GM12801 (cell line): ENCODE measurements at regions not wholly inside any gene's neighbourhood (a gene's known extent, or its start where the extent isn't known, plus 50 kb on each side); places are given as distances from the start of the nearest gene placed in this dataset.

Experiments used
- TF ChIP-seq, protein P1 (sequence below): IDR thresholded peaks from one replicate; pipeline ENCODE4 v1.5.1; 2011; ENCODE audit warnings: control low read depth; ENCODE audit not compliant: insufficient read length; ENCODE audit errors: extremely low read depth

DNA sequence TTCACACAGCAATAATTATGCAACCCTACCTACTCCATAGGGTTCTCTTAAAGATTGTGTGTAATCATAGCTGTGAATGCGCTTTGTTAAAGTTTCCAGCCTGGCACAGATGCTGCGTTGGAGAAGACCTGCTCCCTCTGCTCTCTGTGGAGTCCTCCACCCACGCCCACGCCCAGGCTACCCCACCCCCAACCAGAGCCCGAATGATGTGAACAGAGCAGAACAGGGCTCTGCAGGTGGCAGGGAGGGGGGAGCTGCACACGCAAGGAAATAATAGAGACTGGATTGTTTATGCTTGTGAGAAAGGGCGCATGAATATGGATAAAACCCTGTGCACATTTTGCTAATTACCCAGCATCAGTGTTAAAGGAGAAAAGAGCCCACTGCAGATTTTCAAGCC lies 447.5 kb downstream of the BCL11A start:
- TF ChIP-seq, protein P1, sequence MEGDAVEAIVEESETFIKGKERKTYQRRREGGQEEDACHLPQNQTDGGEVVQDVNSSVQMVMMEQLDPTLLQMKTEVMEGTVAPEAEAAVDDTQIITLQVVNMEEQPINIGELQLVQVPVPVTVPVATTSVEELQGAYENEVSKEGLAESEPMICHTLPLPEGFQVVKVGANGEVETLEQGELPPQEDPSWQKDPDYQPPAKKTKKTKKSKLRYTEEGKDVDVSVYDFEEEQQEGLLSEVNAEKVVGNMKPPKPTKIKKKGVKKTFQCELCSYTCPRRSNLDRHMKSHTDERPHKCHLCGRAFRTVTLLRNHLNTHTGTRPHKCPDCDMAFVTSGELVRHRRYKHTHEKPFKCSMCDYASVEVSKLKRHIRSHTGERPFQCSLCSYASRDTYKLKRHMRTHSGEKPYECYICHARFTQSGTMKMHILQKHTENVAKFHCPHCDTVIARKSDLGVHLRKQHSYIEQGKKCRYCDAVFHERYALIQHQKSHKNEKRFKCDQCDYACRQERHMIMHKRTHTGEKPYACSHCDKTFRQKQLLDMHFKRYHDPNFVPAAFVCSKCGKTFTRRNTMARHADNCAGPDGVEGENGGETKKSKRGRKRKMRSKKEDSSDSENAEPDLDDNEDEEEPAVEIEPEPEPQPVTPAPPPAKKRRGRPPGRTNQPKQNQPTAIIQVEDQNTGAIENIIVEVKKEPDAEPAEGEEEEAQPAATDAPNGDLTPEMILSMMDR = no peak

DNA sequence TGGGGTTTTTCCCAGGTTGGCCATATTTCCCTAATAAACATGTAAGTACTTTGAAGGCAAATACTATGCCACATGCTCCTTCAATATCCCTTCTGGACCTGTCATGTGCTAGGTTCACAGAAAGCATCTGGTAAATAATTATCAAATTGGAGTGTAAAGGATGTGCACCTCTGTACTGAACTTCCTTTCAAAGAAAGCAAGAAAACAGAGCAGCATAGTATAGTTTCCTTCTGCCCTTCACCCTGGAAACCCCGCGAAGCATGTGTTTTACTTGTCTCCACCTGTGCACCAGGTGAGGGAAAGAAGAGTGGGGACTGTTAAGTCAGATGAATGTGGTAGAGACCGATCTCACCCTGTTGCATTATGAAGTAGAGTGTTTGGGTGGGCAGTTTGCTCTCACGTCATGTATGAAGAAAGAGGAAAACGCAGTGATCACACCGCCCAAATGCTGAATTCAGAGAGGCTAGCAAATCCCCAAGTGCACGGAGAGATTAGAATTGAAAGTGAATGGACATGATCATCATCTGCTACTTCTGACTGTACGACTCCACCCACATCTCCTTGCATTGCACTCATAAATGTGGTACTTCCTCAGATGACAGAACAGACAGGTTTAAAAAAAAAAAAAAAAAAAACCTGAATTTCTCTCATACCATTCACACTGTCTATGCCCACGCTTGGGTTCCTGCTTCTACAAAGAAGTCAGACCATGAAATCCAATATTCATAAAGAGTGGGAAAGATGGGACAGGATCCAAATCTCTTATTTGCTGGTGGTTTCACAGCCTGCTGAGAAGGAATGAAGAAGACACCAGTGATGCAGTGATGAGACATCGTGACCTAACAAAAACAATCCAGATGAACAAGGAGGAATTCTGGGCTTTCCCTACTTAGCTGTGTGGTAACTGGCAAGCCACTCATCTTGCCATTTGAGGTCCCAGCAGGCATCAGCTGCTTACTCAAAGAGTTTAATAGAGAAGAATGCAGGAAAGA lies 448.6 kb downstream of the BCL11A start:
- TF ChIP-seq, protein P1 = no peak

DNA sequence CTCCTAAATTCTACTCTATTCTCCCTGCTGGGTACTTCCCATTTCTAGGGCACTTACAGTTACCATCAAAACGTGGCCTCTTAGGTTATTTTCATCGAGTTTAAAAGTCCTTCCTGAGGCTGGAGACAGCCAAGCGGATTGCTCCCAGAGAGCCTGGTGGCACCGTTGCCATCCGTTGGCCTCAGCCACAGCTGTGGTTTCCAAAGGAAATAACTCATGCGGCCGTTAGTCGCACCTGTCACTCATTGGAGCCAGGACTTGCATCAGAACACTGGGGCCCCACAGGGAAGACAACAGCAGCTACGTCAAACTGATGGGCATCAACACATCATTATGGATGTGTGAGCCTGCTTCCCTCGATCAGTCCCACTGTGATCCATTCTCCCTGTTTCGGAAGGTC lies 453.4 kb downstream of the BCL11A start:
- TF ChIP-seq, protein P1 = no peak

DNA sequence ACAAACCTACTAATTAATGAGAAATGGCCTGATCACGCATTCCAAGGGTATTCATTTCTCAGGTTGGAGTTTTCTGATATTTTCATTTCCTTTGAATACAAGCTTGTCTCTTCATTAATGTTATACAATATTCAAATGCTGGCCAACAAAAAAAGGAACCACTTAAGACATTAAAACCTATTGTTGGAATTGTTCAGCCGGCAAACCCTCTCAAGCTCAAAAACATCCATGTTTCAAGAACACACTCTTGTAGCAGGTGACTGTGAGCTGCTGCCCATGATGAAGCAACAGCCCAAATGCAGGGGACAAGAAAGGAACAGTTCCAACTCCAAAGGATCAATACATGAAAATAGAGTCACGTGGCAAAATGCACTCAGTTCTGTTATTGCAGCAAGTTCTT lies 454.5 kb downstream of the BCL11A start:
- TF ChIP-seq, protein P1 = no peak

DNA sequence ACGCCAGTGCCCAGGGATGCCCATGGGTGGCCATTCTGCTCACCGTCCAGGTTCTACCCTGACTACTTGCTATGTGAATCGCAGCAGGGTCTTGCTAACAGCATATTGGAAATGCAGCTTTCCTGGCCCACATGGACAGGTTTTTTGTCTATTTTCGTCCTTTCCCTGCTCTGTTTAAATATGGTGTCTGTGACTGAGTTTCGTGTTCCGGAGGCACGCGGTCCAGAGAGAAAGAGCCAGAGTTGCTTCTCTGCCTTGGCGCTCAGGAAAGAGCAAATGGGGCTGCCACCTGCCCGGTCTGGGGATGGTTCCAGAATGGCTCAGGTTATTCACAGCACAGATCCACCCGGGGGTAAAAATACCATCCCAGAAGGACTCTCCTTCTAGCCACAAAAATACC lies 456.2 kb downstream of the BCL11A start:
- TF ChIP-seq, protein P1 = no peak

DNA sequence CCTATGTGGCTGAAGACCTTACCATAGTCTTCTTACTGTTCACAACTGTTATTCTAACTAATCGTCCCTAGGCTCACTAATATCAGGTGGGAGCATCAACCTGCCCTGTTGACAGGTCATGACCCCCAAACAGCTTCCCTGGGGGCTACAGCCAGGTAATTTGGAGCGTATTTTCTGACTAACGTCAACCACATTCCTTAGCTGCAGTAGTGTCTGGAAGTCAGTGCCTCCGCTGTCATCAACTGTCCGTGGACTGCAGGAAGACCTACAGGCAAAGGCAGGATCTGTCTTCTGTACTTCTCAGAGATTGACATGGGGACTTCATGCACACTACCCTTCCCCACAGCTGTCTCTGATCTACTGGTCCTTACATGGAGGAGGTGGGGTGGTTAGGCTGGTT lies 456.9 kb downstream of the BCL11A start:
- TF ChIP-seq, protein P1 = no peak

DNA sequence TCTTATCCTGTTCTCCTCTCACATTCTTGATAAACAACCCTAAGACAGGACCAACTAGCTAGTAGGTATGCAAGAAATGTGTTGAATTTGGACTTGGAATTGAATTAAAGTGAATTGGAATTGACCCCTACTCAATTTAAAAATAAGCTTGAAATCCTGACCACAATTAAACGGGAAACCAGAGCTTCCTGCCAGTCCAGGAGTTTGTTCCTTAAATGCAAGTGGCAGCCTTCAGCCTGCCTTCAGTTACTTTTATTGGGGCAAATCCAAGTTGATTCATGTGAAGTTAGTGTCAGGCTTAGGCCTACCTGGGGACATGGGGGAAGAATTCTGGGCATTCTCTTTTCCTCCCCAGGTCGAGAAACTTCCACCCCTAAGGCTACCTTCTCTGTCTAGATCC lies 457.6 kb downstream of the BCL11A start:
- TF ChIP-seq, protein P1 = no peak
